HG02571 (cell line): ENCODE measurements at regions not wholly inside any gene's neighbourhood (a gene's known extent, or its start where the extent isn't known, plus 50 kb on each side); places are given as distances from the start of the nearest gene placed in this dataset.

ENCODE experiments used
- ATAC-seq: cut with Tn5 transposase; IDR thresholded peaks from one replicate; pipeline ENCODE4 v1.9.1; 2021; ENCODE audit warnings: mild to moderate bottlenecking, moderate library complexity; ENCODE audit not compliant: unreplicated experiment

GRCh38 chr16:85253084-85253941 is 141.0 kb upstream of the CIBAR2 start:
- ATAC-seq = no peak

GRCh38 chr16:85254051-85254450 is 141.8 kb upstream of the CIBAR2 start:
- no peak for ATAC-seq

- no peak for ATAC-seq
Observed at GRCh38 chr16:85254921-85255320, 142.6 kb upstream of the CIBAR2 start.

- no peak for ATAC-seq
Observed at GRCh38 chr16:85255777-85256176, 143.5 kb upstream of the CIBAR2 start.

GRCh38 chr16:85256190-85256739 is 144.0 kb upstream of the CIBAR2 start:
- no peak for ATAC-seq

GRCh38 chr16:85257483-85257882 is 145.2 kb upstream of the CIBAR2 start:
- ATAC-seq = no peak

GRCh38 chr16:85258166-85258565 is 145.9 kb upstream of the CIBAR2 start:
- no peak for ATAC-seq

GRCh38 chr16:85258629-85259028 is 146.4 kb upstream of the CIBAR2 start:
- no peak for ATAC-seq

GRCh38 chr16:85259115-85259831 is 147.0 kb upstream of the CIBAR2 start:
- ATAC-seq = no peak

GRCh38 chr16:85259832-85260167 is 147.5 kb upstream of the CIBAR2 start:
- ATAC-seq = no peak

- ATAC-seq = no peak
Observed at GRCh38 chr16:85261204-85261603, 148.9 kb upstream of the CIBAR2 start.

GRCh38 chr16:85261657-85262557 is 149.6 kb upstream of the CIBAR2 start:
- no peak for ATAC-seq

GRCh38 chr16:85262558-85263238 is 150.4 kb upstream of the CIBAR2 start:
- no peak for ATAC-seq

- no peak for ATAC-seq
Observed at GRCh38 chr16:85263239-85263585, 150.9 kb upstream of the CIBAR2 start.

- ATAC-seq = no peak
Observed at GRCh38 chr16:85264752-85265151, 152.5 kb upstream of the CIBAR2 start.

GRCh38 chr16:85265161-85265784 is 153.0 kb upstream of the CIBAR2 start:
- no peak for ATAC-seq

- ATAC-seq = no peak
Observed at GRCh38 chr16:85265810-85266209, 153.5 kb upstream of the CIBAR2 start.

- ATAC-seq = no peak
Observed at GRCh38 chr16:85266857-85267256, 154.6 kb upstream of the CIBAR2 start.

- no peak for ATAC-seq
Observed at GRCh38 chr16:85267414-85267945, 155.2 kb upstream of the CIBAR2 start.

- no peak for ATAC-seq
Observed at GRCh38 chr16:85269165-85269564, 156.9 kb upstream of the CIBAR2 start.
